CD4-positive, alpha-beta T cell (primary cell): ENCODE measurements at regions not wholly inside any gene's neighbourhood (a gene's known extent, or its start where the extent isn't known, plus 50 kb on each side); places are given as distances from the start of the nearest gene placed in this dataset.

Experiments used
- ATAC-seq: fragments of 200-7000 bp; cut with Tn5 transposase; one replicate; pipeline ENCODE4 v1.10.0; 2022; ENCODE audit warnings: mild to moderate bottlenecking; ENCODE audit not compliant: poor library complexity
- CTCF ChIA-PET: fragments of 350-600 bp; sonication (Branson Sonifier 250); formaldehyde crosslinking; loops from one replicate; lab custom pipeline; 2021; ENCODE audit warnings: antibody characterized with exemption, inconsistent platforms; lab: Charles Lee
- POLR2A ChIA-PET: fragments of 350-600 bp; sonication (Branson Sonifier 250); formaldehyde crosslinking; loops from one replicate; lab custom pipeline; 2021; ENCODE audit warnings: antibody characterized with exemption, inconsistent platforms; lab: Charles Lee
- DNase-seq, 14 experiments: peaks; one replicate each; pipeline ENCODE4 v3.0.0-alpha.2; 2013 to 2020; ENCODE audit warnings: mixed read lengths in 2 of 14
- H3K27ac ChIP-seq, 2 donors: one replicate each; pipeline versions ENCODE4 v1.5.1 to v1.7.0; 2013; ENCODE audit warnings: low read length in 2 of 2, low read depth in 1 of 2, mild to moderate bottlenecking in 1 of 2
- H3K27me3 ChIP-seq, 2 experiments: 1 replicate in 1 of 2; 2 replicates in 1 of 2; pipeline versions ENCODE4 v1.6.1 to v1.7.0; 2013; ENCODE audit warnings: low read length in 2 of 2, control low read depth in 1 of 2, mild to moderate bottlenecking in 1 of 2, moderate library complexity in 1 of 2; ENCODE audit not compliant: insufficient read depth in 2 of 2, control insufficient read depth in 1 of 2
- H3K36me3 ChIP-seq: one replicate; pipeline ENCODE4 v1.6.1; 2013; ENCODE audit warnings: low read length, control low read depth; ENCODE audit not compliant: insufficient read depth
- H3K4me1 ChIP-seq: one replicate; pipeline ENCODE4 v1.6.1; 2013; ENCODE audit warnings: low read length, control low read depth; ENCODE audit not compliant: insufficient read depth
- H3K4me3 ChIP-seq: one replicate; pipeline ENCODE4 v1.5.1; 2013; ENCODE audit warnings: mild to moderate bottlenecking, low read length, moderate library complexity
- H3K9me3 ChIP-seq, 2 experiments: 1 replicate in 1 of 2; 2 replicates in 1 of 2; pipeline versions ENCODE4 v1.6.1 to v1.7.0; 2013; ENCODE audit warnings: low read length in 2 of 2, mild to moderate bottlenecking in 2 of 2, control low read depth in 1 of 2, moderate library complexity in 1 of 2; ENCODE audit not compliant: control insufficient read depth in 1 of 2, insufficient read depth in 1 of 2
- H3K27ac Mint-ChIP-seq: one replicate; pipeline ENCODE4 v1.8.0; 2020; ENCODE audit warnings: mixed read lengths
- H3K27me3 Mint-ChIP-seq: one replicate; pipeline ENCODE4 v1.8.0; 2021; ENCODE audit warnings: mixed read lengths
- H3K36me3 Mint-ChIP-seq: one replicate; pipeline ENCODE4 v1.8.0; 2021; ENCODE audit warnings: low read depth, mixed read lengths
- H3K4me1 Mint-ChIP-seq: one replicate; pipeline ENCODE4 v1.8.0; 2021; ENCODE audit warnings: low read depth, mixed read lengths
- H3K4me3 Mint-ChIP-seq: one replicate; pipeline ENCODE4 v1.8.0; 2020; ENCODE audit warnings: mild to moderate bottlenecking, mixed read lengths
- H3K9me3 Mint-ChIP-seq: one replicate; pipeline ENCODE4 v1.8.0; 2020; ENCODE audit warnings: mixed read lengths
- CTCF ChIP-seq: fragments of 200-600 bp; IDR thresholded peaks from one replicate; pipeline ENCODE4 v1.8.0; 2022; ENCODE audit warnings: antibody characterized with exemption, mild to moderate bottlenecking
- intact Hi-C, 2 experiments: fragments of 100-400 bp; cut with DNase I in 1 of 2; cut with micrococcal nuclease in 1 of 2; formaldehyde crosslinking; loops; one replicate each; pipeline versions ENCODE4 v1.15.1 to v1.9.0; 2023 to 2025; cut with DNase I, micrococcal nuclease

DNA sequence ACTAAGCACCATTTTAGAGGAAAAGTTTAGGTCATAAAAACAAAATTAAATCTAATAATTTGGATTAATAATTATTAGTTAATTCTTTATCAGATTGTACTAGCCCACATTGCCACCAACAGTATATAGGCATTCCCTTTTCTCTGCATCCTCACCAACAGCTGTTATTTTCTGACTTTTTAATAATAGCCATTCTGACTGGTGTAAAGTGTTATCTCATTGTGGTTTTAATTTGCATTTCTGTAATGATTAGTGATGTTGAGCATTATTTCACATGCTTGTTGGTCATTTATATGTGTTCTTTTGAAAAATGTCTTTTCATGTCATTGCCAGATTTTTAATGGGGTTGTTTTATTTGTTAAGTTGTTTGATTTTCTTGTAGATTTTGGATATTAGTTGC is 319.1 kb upstream of the SYNCRIP start:
- peaks cover 0 to 9% of the 10 kb centered on the region in 2 experiments for H3K9me3 ChIP-seq
- DNase-seq, result no peak
- intact Hi-C loops, result no loop called here
- CTCF ChIA-PET, result no interaction called here
- H3K27me3 Mint-ChIP-seq, result no peaks in the 10 kb centered on the region
- H3K27me3 ChIP-seq, result no peaks in the 10 kb centered on the region
- H3K4me1 Mint-ChIP-seq, result no peaks in the 10 kb centered on the region
- H3K4me3 ChIP-seq, result no peak overlapping the region
- H3K36me3 ChIP-seq, result no peaks in the 10 kb centered on the region
- H3K9me3 Mint-ChIP-seq, result peaks cover 8% of the 10 kb centered on the region
- H3K4me1 ChIP-seq, result no peaks in the 10 kb centered on the region
- no peaks in the 10 kb centered on the region for H3K36me3 Mint-ChIP-seq
- no peak for ATAC-seq
- H3K4me3 Mint-ChIP-seq, result no peak overlapping the region
- H3K27ac Mint-ChIP-seq, result no peak overlapping the region
- no peak overlapping the region for H3K27ac ChIP-seq
- POLR2A ChIA-PET, result no interaction called here
- TF ChIP-seq CTCF, result no peak

DNA sequence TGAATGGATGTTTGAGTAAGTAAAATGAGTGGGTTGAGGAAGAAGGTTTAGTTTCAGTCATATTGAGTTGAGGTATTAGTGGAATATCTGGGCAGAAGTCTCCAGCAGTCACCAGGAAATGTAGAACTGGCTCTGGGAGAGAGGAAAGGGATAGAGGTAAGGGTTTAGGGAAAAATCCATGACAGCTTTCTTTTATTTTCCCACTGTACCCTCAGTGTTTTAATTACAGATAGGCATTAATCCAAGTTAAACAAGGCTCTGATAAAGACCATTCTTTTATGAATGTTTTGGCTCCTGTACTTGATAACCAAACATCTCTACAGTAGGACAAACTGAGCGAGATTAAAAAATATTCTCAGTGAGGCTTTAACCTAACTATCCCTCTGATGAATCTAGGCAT is 318.4 kb upstream of the SYNCRIP start:
- no peaks in the 10 kb centered on the region for H3K4me1 ChIP-seq
- H3K27me3 Mint-ChIP-seq, result no peaks in the 10 kb centered on the region
- intact Hi-C loops, result no loop called here
- no peaks in the 10 kb centered on the region for H3K36me3 ChIP-seq
- H3K9me3 ChIP-seq, result peaks cover 0 to 9% of the 10 kb centered on the region in 2 experiments
- ATAC-seq, result no peak
- H3K9me3 Mint-ChIP-seq, result peaks cover 8% of the 10 kb centered on the region
- no peaks in the 10 kb centered on the region for H3K36me3 Mint-ChIP-seq
- no peak for TF ChIP-seq CTCF
- H3K4me3 Mint-ChIP-seq, result no peak overlapping the region
- H3K27me3 ChIP-seq, result no peaks in the 10 kb centered on the region
- DNase-seq, result no peak
- H3K4me3 ChIP-seq, result no peak overlapping the region
- H3K4me1 Mint-ChIP-seq, result no peaks in the 10 kb centered on the region
- no peak overlapping the region for H3K27ac ChIP-seq
- ChIA-PET CTCF (no interaction called here), POLR2A (no interaction called here)
- H3K27ac Mint-ChIP-seq, result no peak overlapping the region

- Mint-ChIP-seq H3K4me3 (no peak overlapping the region), H3K27ac (no peak overlapping the region), H3K36me3 (no peaks in the 10 kb centered on the region), H3K27me3 (no peaks in the 10 kb centered on the region), H3K4me1 (no peaks in the 10 kb centered on the region), H3K9me3 (peaks cover 2% of the 10 kb centered on the region)
- DNase-seq (no peak), ATAC-seq (no peak)
- no peak for TF ChIP-seq CTCF
- intact Hi-C loops, result no loop called here
- ChIA-PET POLR2A (no interaction called here), CTCF (no interaction called here)
- Histone ChIP-seq H3K36me3 (no peaks in the 10 kb centered on the region), H3K27me3 (no peaks in the 10 kb centered on the region), H3K27ac (no peak overlapping the region), H3K4me1 (no peaks in the 10 kb centered on the region), H3K9me3 (peaks cover 0 to under 1% of the 10 kb centered on the region in 2 experiments), H3K4me3 (no peak overlapping the region)
Observed at GRCh38 chr6:85948481-85948880, 305.8 kb upstream of the SYNCRIP start.
